SK-N-SH treated with all-trans-retinoic acid at 6 μM for 48 hours (cell line): ENCODE measurements at regions not wholly inside any gene's neighbourhood (a gene's known extent, or its start where the extent isn't known, plus 50 kb on each side); places are given as distances from the start of the nearest gene placed in this dataset.

ENCODE experiments used
- ARNTL ChIP-seq: fragments of 450-650 bp; formaldehyde crosslinking; IDR thresholded peaks from 2 replicates; pipeline ENCODE4 v1.5.0; 2020; ENCODE audit warnings: low read depth, mild to moderate bottlenecking, moderate library complexity, borderline replicate concordance
- CREB5 ChIP-seq: fragments of 250-450 bp; sonication (Bioruptor Pico); IDR thresholded peaks from 2 replicates; pipeline ENCODE4 v1.5.1; 2020; ENCODE audit warnings: low read depth, mild to moderate bottlenecking, moderate library complexity
- CSRNP3 ChIP-seq: fragments of 250-450 bp; sonication (Bioruptor Pico); IDR thresholded peaks from 2 replicates; pipeline ENCODE4 v1.5.1; 2021; ENCODE audit warnings: mild to moderate bottlenecking, moderate library complexity
- PATZ1 ChIP-seq: fragments of 250-450 bp; sonication (Bioruptor Pico); IDR thresholded peaks from 2 replicates; pipeline ENCODE4 v1.8.0; 2020; ENCODE audit warnings: mild to moderate bottlenecking, moderate library complexity, borderline replicate concordance
- POU6F1 ChIP-seq: fragments of 250-450 bp; sonication (Bioruptor Pico); IDR thresholded peaks from 2 replicates; pipeline ENCODE4 v1.8.0; 2021; ENCODE audit warnings: low read depth, mild to moderate bottlenecking, moderate library complexity, borderline replicate concordance
- RARB ChIP-seq: fragments of 250-450 bp; sonication (Bioruptor Pico); IDR thresholded peaks from 2 replicates; pipeline ENCODE4 v1.8.0; 2021; ENCODE audit warnings: mild to moderate bottlenecking, moderate library complexity
- SNAI2 ChIP-seq: fragments of 250-450 bp; sonication (Bioruptor Pico); IDR thresholded peaks from 2 replicates; pipeline ENCODE4 v1.5.0; 2020; ENCODE audit warnings: mild to moderate bottlenecking, moderate library complexity
- TCF4 ChIP-seq: fragments of 250-450 bp; sonication (Bioruptor Pico); IDR thresholded peaks from 2 replicates; pipeline ENCODE4 v1.8.0; 2021; ENCODE audit warnings: mild to moderate bottlenecking, moderate library complexity, borderline replicate concordance
- TSHZ2 ChIP-seq: fragments of 250-450 bp; sonication (Bioruptor Pico); IDR thresholded peaks from 2 replicates; pipeline ENCODE4 v1.5.0; 2020; ENCODE audit warnings: mild to moderate bottlenecking, moderate library complexity
- ZC3H10 ChIP-seq: fragments of 250-450 bp; sonication (Bioruptor Pico); IDR thresholded peaks from 2 replicates; pipeline ENCODE4 v1.5.1; 2021; ENCODE audit warnings: mild to moderate bottlenecking, moderate library complexity
- ZFP30 ChIP-seq: fragments of 450-650 bp; formaldehyde crosslinking; IDR thresholded peaks from 2 replicates; pipeline ENCODE4 v1.5.0; 2022; ENCODE audit warnings: mild to moderate bottlenecking, moderate library complexity
- ZNF70 ChIP-seq: fragments of 450-650 bp; formaldehyde crosslinking; IDR thresholded peaks from 2 replicates; pipeline ENCODE4 v1.5.0; 2020; ENCODE audit warnings: mild to moderate bottlenecking, moderate library complexity

- TF ChIP-seq CREB5 (no peak), POU6F1 (CRISPR knock-in tag) (no peak), ZNF70 (CRISPR knock-in tag) (no peak), ZFP30 (no peak), PATZ1 (no peak), CSRNP3 (CRISPR knock-in tag) (no peak), TSHZ2 (CRISPR knock-in tag) (no peak), RARB (CRISPR knock-in tag) (no peak), SNAI2 (CRISPR knock-in tag) (no peak), ARNTL (CRISPR knock-in tag) (no peak), TCF4 (CRISPR knock-in tag) (no peak), ZC3H10 (CRISPR knock-in tag) (no peak)
Measured at GRCh38 chr17:71505981-71506380, 614.8 kb upstream of the SOX9 start.
